ENCODE measurements at regions not wholly inside any gene's neighbourhood (a gene's known extent, or its start where the extent isn't known, plus 50 kb on each side); places are given as distances from the start of the nearest gene placed in this dataset.

GRCh38 chr22:48053973-48054372 lies 1291.5 kb downstream of the TBC1D22A start:
- DNase-seq (ENCODE audit: low spot score) = no peak

- no peak for DNase-seq (ENCODE audit: low spot score)
Measured at GRCh38 chr22:48053486-48053885, 1291.0 kb downstream of the TBC1D22A start.

GRCh38 chr22:48052621-48052890 lies 1290.1 kb downstream of the TBC1D22A start:
- no peak for DNase-seq (ENCODE audit: low spot score)

- DNase-seq (ENCODE audit: low spot score) = no peak
Measured at GRCh38 chr22:48051796-48052620, 1289.6 kb downstream of the TBC1D22A start.

GRCh38 chr22:48050836-48051235 lies 1288.4 kb downstream of the TBC1D22A start:
- DNase-seq (ENCODE audit: low spot score) = no peak

GRCh38 chr22:48049116-48049515 lies 1286.7 kb downstream of the TBC1D22A start:
- DNase-seq (ENCODE audit: low spot score) = no peak

- no peak for DNase-seq (ENCODE audit: low spot score)
Measured at GRCh38 chr22:48047722-48048500, 1285.5 kb downstream of the TBC1D22A start.

GRCh38 chr22:48045369-48045768 lies 1282.9 kb downstream of the TBC1D22A start:
- no peak for DNase-seq (ENCODE audit: low spot score)

- DNase-seq (ENCODE audit: low spot score) = no peak
Measured at GRCh38 chr22:48044487-48045060, 1282.1 kb downstream of the TBC1D22A start.

- no peak for DNase-seq (ENCODE audit: low spot score)
Measured at GRCh38 chr22:48043581-48043980, 1281.1 kb downstream of the TBC1D22A start.

GRCh38 chr22:48042621-48043395 lies 1280.4 kb downstream of the TBC1D22A start:
- DNase-seq (ENCODE audit: low spot score) = no peak

- no peak for DNase-seq (ENCODE audit: low spot score)
Measured at GRCh38 chr22:48039326-48039725, 1276.9 kb downstream of the TBC1D22A start.

GRCh38 chr22:48037618-48038017 lies 1275.2 kb downstream of the TBC1D22A start:
- DNase-seq (ENCODE audit: low spot score) = no peak

GRCh38 chr22:48035897-48036296 lies 1273.4 kb downstream of the TBC1D22A start:
- no peak for DNase-seq (ENCODE audit: low spot score)

GRCh38 chr22:48031589-48031988 lies 1269.1 kb downstream of the TBC1D22A start:
- no peak for DNase-seq (ENCODE audit: low spot score)

- DNase-seq (ENCODE audit: low spot score) = no peak
Measured at GRCh38 chr22:48025096-48025495, 1262.6 kb downstream of the TBC1D22A start.

GRCh38 chr22:48021991-48022401 lies 1259.5 kb downstream of the TBC1D22A start:
- no peak for DNase-seq (ENCODE audit: low spot score)

- DNase-seq (ENCODE audit: low spot score) = no peak
Measured at GRCh38 chr22:48018346-48018745, 1255.9 kb downstream of the TBC1D22A start.

GRCh38 chr22:48015701-48016100 lies 1253.3 kb downstream of the TBC1D22A start:
- no peak for DNase-seq (ENCODE audit: low spot score)

- no peak for DNase-seq (ENCODE audit: low spot score)
Measured at GRCh38 chr22:48004936-48005335, 1242.5 kb downstream of the TBC1D22A start.

GRCh38 chr22:48004038-48004437 lies 1241.6 kb downstream of the TBC1D22A start:
- no peak for DNase-seq (ENCODE audit: low spot score)

GRCh38 chr22:48001101-48001500 lies 1238.7 kb downstream of the TBC1D22A start:
- DNase-seq (ENCODE audit: low spot score) = no peak

Measured in AG08395 (cell line).